Heart right ventricle (tissue), 16 donors: ENCODE measurements at regions not wholly inside any gene's neighbourhood (a gene's known extent, or its start where the extent isn't known, plus 50 kb on each side); places are given as distances from the start of the nearest gene placed in this dataset.

Experiments used
- ATAC-seq, 8 donors: fragments of 200-7000 bp; cut with Tn5 transposase; one replicate each; pipeline ENCODE4 v1.9.1; 2020; ENCODE audit warnings: mild to moderate bottlenecking in 8 of 8, moderate library complexity in 8 of 8, moderate number of reproducible peaks in 1 of 8
- DNase-seq, 2 donors: peaks; one replicate each; pipeline ENCODE4 v3.0.0-alpha.2; 2020
- H3K27ac ChIP-seq, 10 donors: fragments of 200-600 bp; sonication (generic) in 2 of 10; one replicate each; pipeline versions ENCODE4 v1.5.0 to v1.8.0; 2020 to 2022; ENCODE audit warnings: mild to moderate bottlenecking in 3 of 10
- H3K27me3 ChIP-seq, 7 donors: fragments of 200-600 bp; one replicate each; pipeline ENCODE4 v1.8.0; 2021 to 2022; ENCODE audit warnings: mild to moderate bottlenecking in 2 of 7
- H3K36me3 ChIP-seq, 9 donors: fragments of 200-600 bp; sonication (generic) in 1 of 9; one replicate each; pipeline versions ENCODE4 v1.5.0 to v1.8.0; 2020 to 2022; ENCODE audit warnings: mild to moderate bottlenecking in 2 of 9
- H3K4me1 ChIP-seq, 9 donors: fragments of 200-600 bp; sonication (generic) in 1 of 9; one replicate each; pipeline versions ENCODE4 v1.5.0 to v1.8.0; 2020 to 2022; ENCODE audit warnings: mild to moderate bottlenecking in 4 of 9
- H3K4me3 ChIP-seq, 10 donors: fragments of 200-600 bp; sonication (generic) in 2 of 10; one replicate each; pipeline versions ENCODE4 v1.5.0 to v1.8.0; 2020 to 2022; ENCODE audit warnings: mild to moderate bottlenecking in 7 of 10, moderate library complexity in 2 of 10
- H3K9me3 ChIP-seq, 11 donors: fragments of 200-600 bp in 10 of 11; sonication (generic) in 2 of 11; one replicate each; pipeline versions ENCODE4 v1.5.0 to v1.8.0; 2013 to 2022; ENCODE audit warnings: mild to moderate bottlenecking in 2 of 11, control low read depth in 1 of 11, moderate library complexity in 1 of 11
- CTCF ChIP-seq, 9 donors: fragments of 200-600 bp; sonication (generic) in 2 of 9; IDR thresholded peaks; one replicate each; pipeline versions ENCODE4 v1.5.0 to v1.8.0; 2021 to 2022; ENCODE audit warnings: antibody characterized with exemption in 9 of 9, mild to moderate bottlenecking in 5 of 9, moderate library complexity in 1 of 9
- WGBS, 2 donors: extraction: QIAGEN DNeasy Blood & Tissue Kit; methylation state at CpG; one replicate each; pipeline ENCODE4 v1.1.7; 2013; ENCODE audit warnings: inconsistent platforms in 1 of 2; 5-methylcytosine and 5-hydroxymethylcytosine counted together
- intact Hi-C, 10 donors: fragments of 100-400 bp; cut with DNase I; formaldehyde crosslinking; loops; one replicate each; pipeline versions ENCODE4 v1.11.1 to v1.14.2; 2022
- donor health status: Arrhythmogenic right ventricular cardiomyopathy.
- donor health status: ischemic (EF 13 %, LVEDD 7.1; RV severe dilation, severe dysfunction).
- donor health status: healthy with polysubstance abuse.
- donor health status: DM: no; HTN: yes; CAD: no.
- donor health status: DM: no; HTN: no; CAD: no.
- donor health status: ischemic (EF 25% LVEDD 6.9; RV normal size, moderate dysfunction).
- donor health status: ischemic (EF 25% LVEDD 5.7; RV mildly dilated, moderate dysfunction).
- donor health status: healthy.
- donor health status: DM: yes; HTN: yes; CAD: no.
- donor health status: Ischemic cardiomyopathy.
- donor health status: ischemic (EF 35%, LVEDD 5.7; RV mildly dilated, moderate dysfunction).
- donor health status: nonischemic (EF 11% LVEDD 7.7; RV severe dilation, severe dysfunction).
- donor health status: DM: yes; HTN: yes; CAD: no.
- donor health status: PGD.
- donor health status: ischemic (EF 29% LVEDD 5.4; RV normal size, mild dysfunction).
- donor health status: nonischemic (EF 23%, LVEDD 6.1; RV moderate dilation, normal function).

- peaks cover 0 to 12% (median 0%) of the 10 kb centered on the region in 9 donors for H3K4me1 ChIP-seq
- intact Hi-C loops, result no loop called here
- no peak for DNase-seq
- no peak for TF ChIP-seq CTCF (IDR thresholded peaks at IDR 0.05)
- peaks cover 0 to 33% (median 6%) of the 10 kb centered on the region in 7 donors for H3K27me3 ChIP-seq
- no peak overlapping the region for H3K4me3 ChIP-seq
- no peaks in the 10 kb centered on the region for H3K36me3 ChIP-seq
- no peak overlapping the region for H3K27ac ChIP-seq
- ATAC-seq, result no peak
- no peaks in the 10 kb centered on the region for H3K9me3 ChIP-seq
- WGBS, 2 donors, result 59 to 61% methylated on average over 20 of the region's 20 CpGs
Measured at GRCh38 chr22:49197986-49198704, 629.5 kb downstream of the BRD1 start.

- TF ChIP-seq CTCF (IDR thresholded peaks at IDR 0.05), result no peak
- 3 to 4% methylated on average over 16 of the region's 16 CpGs for WGBS, 2 donors
- H3K4me3 ChIP-seq, result no peak overlapping the region
- no peaks in the 10 kb centered on the region for H3K36me3 ChIP-seq
- no peak overlapping the region for H3K27ac ChIP-seq
- ATAC-seq, result no peak
- no peak for DNase-seq
- peaks cover 0 to 33% (median 0%) of the 10 kb centered on the region in 7 donors for H3K27me3 ChIP-seq
- no peaks in the 10 kb centered on the region for H3K9me3 ChIP-seq
- peaks cover 0 to 18% (median 6%) of the 10 kb centered on the region in 9 donors for H3K4me1 ChIP-seq
- intact Hi-C loops, result no loop called here
Measured at GRCh38 chr22:49197505-49197904, 630.2 kb downstream of the BRD1 start.

- no peak overlapping the region for H3K27ac ChIP-seq
- H3K4me3 ChIP-seq, result no peak overlapping the region
- DNase-seq (no peak), ATAC-seq (no peak)
- H3K4me1 ChIP-seq, result peaks cover 0 to 23% (median 8%) of the 10 kb centered on the region in 9 donors
- TF ChIP-seq CTCF (IDR thresholded peaks at IDR 0.05), result no peak
- intact Hi-C loops, result no loop called here
- 83 to 84% methylated on average over 13 of the region's 13 CpGs for WGBS, 2 donors
- no peaks in the 10 kb centered on the region for H3K9me3 ChIP-seq
- peaks cover 0 to 33% (median 0%) of the 10 kb centered on the region in 7 donors for H3K27me3 ChIP-seq
- H3K36me3 ChIP-seq, result no peaks in the 10 kb centered on the region
Measured at GRCh38 chr22:49196046-49196511, 631.6 kb downstream of the BRD1 start.

GRCh38 chr22:49195636-49196035 is 632.0 kb downstream of the BRD1 start:
- ATAC-seq (no peak), DNase-seq (no peak)
- intact Hi-C loops, result no loop called here
- Histone ChIP-seq H3K9me3 (no peaks in the 10 kb centered on the region), H3K4me1 (peaks cover 0 to 23% (median 8%) of the 10 kb centered on the region in 9 donors), H3K27ac (no peak overlapping the region), H3K27me3 (peaks cover 0 to 33% (median 0%) of the 10 kb centered on the region in 7 donors), H3K36me3 (no peaks in the 10 kb centered on the region), H3K4me3 (no peak overlapping the region)
- no peak for TF ChIP-seq CTCF (IDR thresholded peaks at IDR 0.05)
- 85 to 88% methylated on average over 14 of the region's 14 CpGs for WGBS, 2 donors
